ENCODE measurements at regions not wholly inside any gene's neighbourhood (a gene's known extent, or its start where the extent isn't known, plus 50 kb on each side); places are given as distances from the start of the nearest gene placed in this dataset. TPM values are rescaled to one million over a fixed set of nuclear protein-coding genes. Genes with fewer than 3 reads are reported as not detected.

GRCh38 chr5:33381243-33381642, 59.5 kb upstream of the TARS1 start:
- DNase-seq: no peak
- 80 to 85% (median 85%) methylated on average over 1 of the region's 1 CpG for WGBS, 3 donors
- H3K27me3 ChIP-seq: no peaks in the 10 kb centered on the region

More at GRCh38 chr5:33381243-33381642, 59.5 kb upstream of the TARS1 start:
- TF ChIP-seq CTCF (IDR thresholded peaks at IDR 0.05) (no peak), EP300 (IDR thresholded peaks at IDR 0.05) (no peak), POLR2A (IDR thresholded peaks at IDR 0.05) (no peak)
- Histone ChIP-seq H3K4me3 (no peak overlapping the region), H3K4me1 (ENCODE audit: insufficient read depth) (no peaks in the 10 kb centered on the region), H3K9me3 (no peaks in the 10 kb centered on the region), H3K27ac (no peak overlapping the region), H3K36me3 (no peaks in the 10 kb centered on the region)
- intact Hi-C loops (cut with DNase I): no loop called here

Small RNAs in the stretch of these regions (small RNA-seq; reads per million reads assigned to genes)
- gene AC010343.2 (not detected), gene AC025459.1 (not detected)

Data from ovary (tissue), 7 donors.